ENCODE measurements at regions not wholly inside any gene's neighbourhood (a gene's known extent, or its start where the extent isn't known, plus 50 kb on each side); places are given as distances from the start of the nearest gene placed in this dataset.
"Not testable (repeated sequence)": the region's sequence is repeated elsewhere in the genome, so short reads cannot be mapped to it uniquely, and the experiment has no call there.

GRCh38 chr13:82963226-82964099 lies 918.8 kb downstream of the SLITRK1 start:
- peak; percentile 60 for DNase-seq (ENCODE audit: low read depth)

GRCh38 chr13:82962397-82962796 lies 919.9 kb downstream of the SLITRK1 start:
- peak; percentile 12 for DNase-seq (ENCODE audit: low read depth)

DNA sequence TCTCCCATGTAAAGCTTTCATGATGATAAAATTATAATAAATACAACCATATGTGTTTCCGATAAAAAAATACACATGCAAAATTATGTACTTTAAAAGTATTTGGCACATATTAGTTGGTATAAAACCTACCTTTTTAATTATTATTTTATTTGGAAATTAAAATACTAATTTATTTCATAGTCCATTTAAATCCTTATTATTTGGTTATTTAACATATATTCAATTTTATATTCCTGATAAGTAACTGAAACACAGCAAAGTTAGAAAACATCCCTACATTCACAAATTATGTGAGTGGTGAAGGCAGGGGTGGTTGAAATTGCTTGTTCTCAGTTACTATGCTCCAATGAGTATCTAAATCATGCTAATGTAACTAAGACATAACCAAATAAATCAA lies 920.5 kb downstream of the SLITRK1 start:
- DNase-seq (ENCODE audit: low read depth): no peak

DNA sequence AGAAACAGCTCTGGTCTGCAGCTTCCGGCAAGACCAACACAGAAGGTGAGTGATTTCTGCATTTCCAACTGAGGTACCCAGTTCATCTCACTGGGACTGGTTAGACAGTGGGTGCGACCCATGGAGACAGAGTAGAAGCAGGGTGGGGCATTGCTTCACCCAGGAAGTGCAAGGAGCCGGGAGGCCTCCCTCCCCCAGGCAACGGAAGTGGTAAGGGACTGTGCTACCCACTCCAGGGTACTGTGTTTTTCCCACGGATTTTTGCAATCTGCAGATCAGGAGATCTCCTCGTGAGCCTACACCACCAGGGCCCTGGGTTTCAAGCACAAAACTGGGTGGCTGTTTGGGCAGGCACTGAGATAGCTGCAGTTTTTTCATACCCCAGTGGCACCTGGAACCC lies 929.9 kb downstream of the SLITRK1 start:
- not testable (repeated sequence) for DNase-seq (ENCODE audit: low read depth)

DNA sequence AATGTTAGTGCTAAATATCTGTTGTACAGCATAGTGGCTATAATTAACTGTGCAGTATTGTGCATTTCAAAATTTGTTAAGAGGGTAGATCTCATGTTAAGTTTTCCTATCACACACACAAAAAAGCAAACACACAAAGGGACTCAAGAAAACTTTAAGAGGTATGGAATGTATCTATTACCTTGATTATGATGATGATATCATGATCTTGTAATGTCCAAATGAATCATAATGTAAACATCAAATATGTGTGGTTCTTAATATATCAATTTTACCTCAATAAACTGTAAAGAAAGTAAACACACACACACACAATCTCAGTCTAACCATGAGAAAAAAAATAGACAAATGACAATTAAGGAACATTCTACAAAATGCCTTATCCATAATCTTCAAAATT lies 934.6 kb downstream of the SLITRK1 start:
- DNase-seq (ENCODE audit: low read depth): peak; percentile 11

DNA sequence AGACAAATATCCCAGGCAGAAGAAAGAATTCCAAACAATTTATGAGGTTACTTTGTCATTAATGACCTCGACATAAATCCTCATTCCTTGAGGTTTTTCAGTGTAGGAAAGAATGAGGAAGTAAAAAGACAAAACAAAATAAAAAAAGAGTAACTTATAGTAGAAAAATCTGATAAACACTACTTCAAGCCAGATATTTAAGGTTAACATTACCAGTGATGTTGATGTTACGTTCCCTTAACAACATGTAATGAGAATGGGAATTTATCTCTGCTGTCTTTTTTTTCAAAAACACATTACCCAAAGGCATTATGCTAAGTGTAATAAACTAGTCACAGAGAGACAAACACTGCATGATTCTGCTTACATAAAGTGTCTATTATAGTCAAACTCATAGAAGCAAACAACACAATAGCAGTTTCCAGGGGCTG lies 935.1 kb downstream of the SLITRK1 start:
- DNase-seq (ENCODE audit: low read depth): peak; percentile 20

DNA sequence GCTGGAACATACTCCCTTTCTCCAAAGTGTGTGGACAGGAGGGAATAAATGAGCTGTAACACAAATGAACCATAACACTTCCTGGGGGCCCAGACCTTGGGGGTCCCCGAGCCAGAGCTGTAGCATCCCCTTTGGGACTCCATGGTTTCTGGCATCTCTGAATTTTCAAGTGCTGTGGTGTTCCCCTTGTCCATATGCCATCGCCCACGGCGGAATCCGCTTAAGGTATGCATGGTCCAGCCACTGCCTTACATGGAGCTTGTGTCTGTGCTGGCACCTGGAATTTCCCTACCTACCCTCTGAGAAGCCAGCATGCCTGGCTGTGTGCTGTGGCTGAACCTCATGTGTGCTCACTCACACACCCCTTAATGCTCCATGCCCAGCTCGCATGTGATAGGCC lies 943.6 kb downstream of the SLITRK1 start:
- DNase-seq (ENCODE audit: low read depth): no peak

- DNase-seq (ENCODE audit: low read depth): no peak
These were observed 948.3 kb downstream of the SLITRK1 start for GRCh38 chr13:82934000-82934399.

DNA sequence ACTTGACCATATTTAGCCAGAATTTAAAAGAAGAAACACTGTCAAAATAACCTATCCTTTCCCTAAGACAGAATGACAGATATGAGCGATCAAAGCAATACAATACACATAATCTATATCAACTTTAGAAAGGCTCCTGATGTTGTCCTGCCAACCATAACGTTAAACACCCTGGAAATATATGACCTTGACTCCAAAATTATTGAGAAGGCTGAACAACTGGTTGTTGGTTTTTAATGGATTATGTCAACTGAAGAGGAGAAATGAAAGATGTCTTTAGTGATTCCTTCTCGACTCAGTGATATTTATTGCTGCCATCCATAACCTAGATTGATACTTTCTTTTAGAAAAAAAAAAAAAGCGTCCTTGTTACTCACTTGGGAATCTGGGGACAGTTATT lies 957.2 kb downstream of the SLITRK1 start:
- no peak for DNase-seq (ENCODE audit: low read depth)

DNA sequence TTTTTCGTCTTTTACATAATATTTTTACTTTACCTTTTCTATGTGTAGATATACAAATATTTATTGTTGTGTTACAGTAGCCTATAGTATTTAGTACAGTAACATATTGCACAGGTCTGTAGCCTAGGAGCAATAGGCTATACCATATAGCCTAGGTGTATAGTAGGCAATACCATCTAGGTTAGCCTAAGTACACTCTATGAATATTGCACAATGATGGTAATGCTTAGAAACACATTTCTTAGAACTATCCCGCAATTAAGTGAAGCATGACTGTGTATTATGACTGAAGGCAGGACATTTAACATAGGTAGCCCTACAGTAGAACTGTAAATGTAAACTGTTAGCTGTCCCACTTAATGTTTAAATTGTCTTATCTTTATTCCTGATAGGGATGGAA lies 964.3 kb downstream of the SLITRK1 start:
- no peak for DNase-seq (ENCODE audit: low read depth)

DNA sequence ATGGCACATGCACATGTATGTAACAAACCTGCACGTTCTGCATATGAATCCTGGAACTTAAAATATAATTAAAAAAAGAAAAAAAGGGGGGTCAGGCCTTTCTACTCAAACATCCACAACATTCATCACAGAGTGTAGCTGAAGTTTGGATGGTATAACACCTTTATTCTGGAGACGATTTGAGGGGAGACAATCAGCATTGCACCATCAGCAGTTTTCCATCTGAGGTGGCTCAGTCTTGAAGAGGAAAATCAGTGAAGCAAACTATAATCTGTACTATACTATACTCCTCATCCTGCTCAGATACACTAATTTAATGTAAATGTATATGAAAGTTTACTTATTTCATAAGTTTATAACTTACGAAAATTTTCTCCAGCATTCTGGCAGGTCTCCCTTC lies 969.7 kb downstream of the SLITRK1 start:
- no peak for DNase-seq (ENCODE audit: low read depth)

GRCh38 chr13:82905071-82905470 lies 977.2 kb downstream of the SLITRK1 start:
- DNase-seq (ENCODE audit: low read depth): no peak

GRCh38 chr13:82900453-82900852 lies 981.8 kb downstream of the SLITRK1 start:
- no peak for DNase-seq (ENCODE audit: low read depth)

DNA sequence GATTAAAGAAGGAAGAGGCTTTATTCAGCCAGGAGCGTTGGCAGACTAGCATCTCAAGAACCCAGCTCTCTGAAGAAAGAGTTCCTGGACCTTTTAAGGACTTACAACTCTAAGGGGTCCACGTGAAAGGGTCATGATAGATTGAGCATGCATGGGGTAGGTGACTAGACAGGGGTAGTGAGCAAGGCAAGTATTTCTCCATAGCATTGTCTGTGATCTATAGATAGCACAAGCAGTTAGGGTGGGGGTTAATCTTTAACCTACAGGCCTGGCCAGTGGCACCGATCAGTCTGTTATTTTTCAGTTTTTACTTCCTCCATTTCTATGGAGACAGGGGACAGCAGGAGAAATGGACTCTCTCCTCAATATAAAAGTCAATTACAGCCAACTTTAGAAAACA lies 983.7 kb downstream of the SLITRK1 start:
- DNase-seq (ENCODE audit: low read depth): no peak

DNA sequence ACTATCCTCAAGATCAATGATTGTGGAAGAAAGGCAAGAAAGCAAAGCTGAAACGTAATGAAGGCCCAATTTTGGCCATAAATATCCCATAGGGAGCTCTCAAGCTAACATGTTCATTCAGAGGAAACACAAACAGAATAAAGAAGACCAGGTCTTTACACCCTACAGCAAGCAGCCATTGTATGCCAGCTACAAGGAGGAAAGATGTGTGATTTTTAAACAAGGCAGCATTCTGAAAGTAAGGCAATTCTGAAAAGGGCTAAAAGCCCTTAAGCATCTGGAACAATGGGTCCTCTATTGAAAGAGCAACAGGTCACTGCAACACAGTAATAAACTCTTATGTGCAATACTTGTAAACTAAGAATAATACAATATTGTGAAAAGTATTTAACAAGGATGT lies 1002.4 kb downstream of the SLITRK1 start:
- no peak for DNase-seq (ENCODE audit: low read depth)

DNA sequence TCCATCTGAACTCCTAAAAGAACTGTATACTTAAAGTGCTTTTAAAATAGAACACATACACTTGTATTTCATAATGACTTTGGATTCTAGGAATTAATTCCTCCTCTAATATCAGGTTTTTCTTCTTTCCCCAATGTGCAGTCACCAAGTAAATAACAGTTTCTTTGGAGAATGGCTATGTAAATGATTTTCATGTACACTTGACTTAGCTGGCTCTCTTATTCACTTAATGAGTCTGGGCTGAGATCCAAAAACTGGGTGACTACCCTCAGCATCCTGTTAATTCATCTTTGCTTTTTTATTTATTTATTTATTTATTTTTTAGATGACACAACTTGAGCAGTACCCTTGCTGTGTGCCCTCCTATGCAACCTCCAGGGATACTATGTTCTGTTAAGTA lies 1003.7 kb downstream of the SLITRK1 start:
- DNase-seq (ENCODE audit: low read depth): peak; percentile 1

GRCh38 chr13:82867284-82867683 lies 1015.0 kb downstream of the SLITRK1 start:
- no peak for DNase-seq (ENCODE audit: low read depth)

GRCh38 chr13:82850644-82851043 lies 1031.6 kb downstream of the SLITRK1 start:
- no peak for DNase-seq (ENCODE audit: low read depth)

GRCh38 chr13:82848766-82849165 lies 1033.5 kb downstream of the SLITRK1 start:
- DNase-seq (ENCODE audit: low read depth): no peak

DNA sequence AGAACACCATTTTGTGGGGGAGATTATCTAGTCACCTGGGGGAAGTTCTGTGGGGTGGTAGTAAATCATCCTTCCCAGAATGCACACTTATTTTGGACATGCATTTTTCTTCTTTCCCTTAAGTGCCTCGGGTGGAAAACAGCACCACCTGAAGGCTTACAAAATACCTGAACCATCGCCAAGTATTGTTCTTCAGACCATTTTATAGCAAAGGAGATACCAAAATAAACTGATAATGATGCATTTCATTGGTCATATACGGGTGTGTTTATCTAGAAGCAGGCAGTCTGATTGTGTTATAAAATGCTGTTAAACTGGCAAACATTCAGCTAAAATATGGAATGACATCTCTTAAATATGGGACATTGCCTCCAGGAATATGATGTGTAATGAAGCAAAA lies 1034.7 kb downstream of the SLITRK1 start:
- DNase-seq (ENCODE audit: low read depth): no peak

DNA sequence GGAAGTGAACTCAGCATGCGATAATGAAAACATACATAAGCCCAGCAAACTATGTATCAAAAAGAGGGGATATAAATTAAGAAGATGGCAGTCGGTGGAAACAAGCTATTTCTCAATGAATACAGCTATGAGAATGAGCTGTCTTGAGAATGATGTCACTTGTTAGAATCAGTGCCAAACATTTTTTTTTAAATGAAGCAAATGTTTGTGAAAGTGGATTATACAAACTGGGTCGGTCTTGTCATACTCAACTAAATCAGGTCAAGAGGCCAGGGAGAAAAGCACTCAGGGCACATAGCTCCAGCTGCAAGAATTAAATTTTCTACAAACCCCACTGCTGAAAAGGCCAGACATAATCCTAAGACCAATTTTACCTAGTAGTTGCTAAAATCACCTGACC lies 1048.4 kb downstream of the SLITRK1 start:
- DNase-seq (ENCODE audit: low read depth): peak; percentile 77

DNA sequence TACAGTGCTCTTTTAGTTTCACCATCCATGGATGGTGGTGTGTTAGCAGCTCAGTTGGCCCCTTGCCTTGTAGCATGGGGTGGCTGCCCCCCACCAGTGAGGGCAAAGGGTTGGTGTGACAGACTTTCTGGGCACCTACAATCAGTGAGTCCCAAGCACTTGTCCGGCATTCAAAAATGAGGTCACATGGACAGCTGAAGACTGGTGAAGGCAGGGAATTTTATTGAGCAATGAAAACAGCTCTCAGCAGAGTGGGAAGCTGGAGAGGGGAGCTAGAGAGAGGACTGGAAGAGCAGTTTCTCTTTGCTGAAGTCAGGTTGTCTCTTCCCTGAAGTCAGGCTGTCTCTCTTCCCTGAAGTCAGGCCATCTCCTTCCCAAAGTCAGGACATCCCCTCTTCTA lies 1053.2 kb downstream of the SLITRK1 start:
- no peak for DNase-seq (ENCODE audit: low read depth)

- DNase-seq (ENCODE audit: low read depth): no peak
These were observed 1054.5 kb downstream of the SLITRK1 start for GRCh38 chr13:82827724-82828123.

- no peak for DNase-seq (ENCODE audit: low read depth)
These were observed 1059.3 kb downstream of the SLITRK1 start for GRCh38 chr13:82822935-82823334.

Data from iris pigment epithelial cell (primary cell).